ENCODE measurements at regions not wholly inside any gene's neighbourhood (a gene's known extent, or its start where the extent isn't known, plus 50 kb on each side); places are given as distances from the start of the nearest gene placed in this dataset.
"Not testable (repeated sequence)": the region's sequence is repeated elsewhere in the genome, so short reads cannot be mapped to it uniquely, and the experiment has no call there.

DNA sequence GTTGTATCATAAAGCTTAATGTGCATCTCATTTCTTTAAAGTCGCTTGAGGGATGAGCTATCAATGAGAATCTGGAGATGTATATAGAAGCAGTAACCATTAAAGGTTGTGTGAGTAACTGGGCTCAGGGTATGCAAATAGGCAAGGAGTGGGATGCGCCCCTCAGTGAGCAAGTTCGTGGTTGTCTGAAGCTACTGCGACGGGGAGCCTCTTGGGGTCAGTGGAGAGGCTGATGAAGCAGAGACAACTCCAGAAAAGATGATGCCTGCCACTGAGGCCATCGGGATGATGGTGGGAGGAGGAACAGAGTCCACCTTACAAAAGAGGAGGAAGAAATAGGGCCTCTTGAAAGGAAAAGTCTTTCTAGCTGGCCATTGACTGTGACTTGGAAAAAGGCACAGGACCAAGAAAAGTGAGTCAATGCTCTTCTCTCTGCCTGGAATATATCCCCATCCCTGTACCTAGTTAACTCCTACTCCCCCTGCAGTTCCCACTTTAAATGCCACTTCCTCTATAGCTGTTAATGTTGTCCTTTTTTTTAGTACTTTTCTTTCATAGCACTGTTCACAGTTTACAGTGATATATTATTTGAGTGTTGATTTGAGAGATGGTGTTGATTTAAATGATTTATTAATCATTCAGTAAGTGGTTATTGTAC is 51.4 kb upstream of the LSM6 start:
- in situ Hi-C loops (cut with HindIII; ENCODE audit: low pct_unique_long_range_greater_than_20kb, low sequenced_read_pairs): no loop called here
- no peak for DNase-seq (ENCODE audit: low read depth)

DNA sequence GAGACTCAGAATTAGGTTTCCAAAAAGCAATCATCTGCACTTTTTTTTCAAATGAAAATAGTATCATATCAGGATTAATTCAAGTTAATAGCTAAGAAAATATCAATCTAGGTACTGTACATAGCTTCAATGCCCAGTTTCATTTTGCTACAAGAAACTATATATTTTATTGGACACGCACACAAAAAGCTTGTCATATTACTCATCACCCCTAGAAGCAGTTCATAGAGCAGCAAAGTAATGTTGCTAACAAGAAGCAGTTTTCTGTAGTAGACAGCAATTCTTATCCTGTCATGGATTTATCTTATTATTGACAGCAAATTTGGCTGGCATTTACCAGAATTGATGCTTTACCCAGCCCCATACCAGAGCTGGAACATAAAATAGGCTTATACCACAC is 52.3 kb upstream of the LSM6 start:
- in situ Hi-C loops (cut with HindIII; ENCODE audit: low pct_unique_long_range_greater_than_20kb, low sequenced_read_pairs): no loop called here
- DNase-seq (ENCODE audit: low read depth): no peak

DNA sequence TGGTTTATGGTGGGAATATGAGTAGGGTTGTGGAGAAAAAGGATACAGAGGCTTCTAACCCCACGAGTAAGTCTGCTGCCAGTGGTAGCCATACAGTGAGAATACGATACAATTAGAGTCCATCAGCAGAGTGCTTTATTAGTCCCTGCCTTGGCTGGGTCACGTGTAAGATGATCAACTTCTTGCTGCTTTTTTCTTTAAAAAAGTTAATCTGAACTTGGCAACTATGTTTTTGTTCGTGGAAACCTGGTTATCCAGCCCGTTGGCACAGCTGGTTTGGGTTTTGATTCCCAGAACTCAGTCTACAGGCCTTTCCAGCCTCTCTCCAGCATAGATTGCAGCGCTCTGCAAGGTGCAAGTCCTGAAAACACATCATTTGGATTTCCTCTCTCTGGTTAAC is 53.1 kb upstream of the LSM6 start:
- no peak for DNase-seq (ENCODE audit: low read depth)
- in situ Hi-C loops (cut with HindIII; ENCODE audit: low pct_unique_long_range_greater_than_20kb, low sequenced_read_pairs): no loop called here

DNA sequence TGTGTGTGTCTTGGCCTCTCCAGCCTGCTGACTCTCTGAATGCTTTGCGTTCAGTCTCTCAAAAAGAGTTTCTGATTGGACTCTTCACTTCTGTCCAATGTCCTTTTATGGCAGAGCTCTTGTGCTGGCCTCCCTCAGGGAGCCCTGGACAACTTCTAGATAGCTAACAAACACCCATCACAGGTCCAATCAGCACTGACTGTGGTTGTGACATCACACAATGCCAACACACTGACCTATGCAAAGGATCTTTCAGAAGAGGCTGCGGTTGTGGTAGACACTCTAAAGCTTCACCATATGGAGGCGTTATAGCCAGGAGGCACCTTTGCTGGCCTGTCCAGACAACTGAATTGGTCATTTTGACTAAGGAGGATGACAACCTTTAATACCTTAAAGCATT is 53.8 kb upstream of the LSM6 start:
- no peak for DNase-seq (ENCODE audit: low read depth)

DNA sequence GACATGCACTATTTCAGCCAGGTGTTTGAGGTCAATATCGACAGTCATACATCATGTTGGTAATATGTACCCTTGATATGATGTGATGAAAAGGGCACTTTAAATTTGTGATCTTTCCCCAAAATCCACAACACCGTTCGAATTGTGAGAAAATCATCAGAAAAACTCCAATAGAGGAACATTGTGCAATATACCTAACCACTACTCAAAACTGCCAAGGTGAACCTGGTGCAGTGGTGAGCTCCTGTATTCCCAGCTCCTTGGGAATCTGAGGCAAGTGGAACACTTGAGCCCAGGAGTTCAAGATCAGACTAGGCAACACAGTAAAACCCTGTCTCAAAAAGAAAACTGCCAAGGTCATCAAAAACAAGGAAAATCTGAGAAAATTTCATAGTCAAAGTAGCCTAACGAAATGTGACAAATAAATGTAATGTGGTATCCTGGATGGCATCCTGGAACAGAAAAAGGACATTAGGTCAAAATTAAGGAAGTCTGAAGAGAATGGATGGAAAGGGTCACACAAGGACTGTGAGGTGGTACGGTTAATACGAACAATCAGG is 55.6 kb upstream of the LSM6 start:
- DNase-seq (ENCODE audit: low read depth): no peak
- in situ Hi-C loops (cut with HindIII; ENCODE audit: low pct_unique_long_range_greater_than_20kb, low sequenced_read_pairs): no loop called here

More for the DNA sequence above, 53.8 kb upstream of the LSM6 start:
- in situ Hi-C loops (cut with HindIII; ENCODE audit: low pct_unique_long_range_greater_than_20kb, low sequenced_read_pairs): no loop called here

DNA sequence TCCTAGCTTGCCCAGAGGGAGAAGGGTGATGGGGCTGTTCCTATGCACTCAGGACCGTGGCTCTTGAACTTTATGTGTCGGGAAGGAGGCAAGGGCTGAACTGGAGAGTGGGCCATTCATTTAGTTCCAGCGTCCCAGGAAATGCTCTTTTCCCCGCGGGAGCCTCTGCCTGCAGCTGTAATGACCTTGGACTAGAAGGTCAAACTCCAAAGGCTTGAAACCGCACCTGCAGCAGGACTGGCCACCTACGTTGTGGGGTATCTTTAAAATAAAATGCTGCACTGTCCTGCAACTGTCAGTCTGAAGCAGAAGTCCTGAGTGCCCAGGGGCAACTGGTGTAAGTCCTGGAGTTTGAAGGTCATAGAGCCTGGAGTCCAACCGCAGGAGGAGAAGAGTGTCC is 61.5 kb upstream of the LSM6 start:
- in situ Hi-C loops (cut with HindIII; ENCODE audit: low pct_unique_long_range_greater_than_20kb, low sequenced_read_pairs): no loop called here

DNA sequence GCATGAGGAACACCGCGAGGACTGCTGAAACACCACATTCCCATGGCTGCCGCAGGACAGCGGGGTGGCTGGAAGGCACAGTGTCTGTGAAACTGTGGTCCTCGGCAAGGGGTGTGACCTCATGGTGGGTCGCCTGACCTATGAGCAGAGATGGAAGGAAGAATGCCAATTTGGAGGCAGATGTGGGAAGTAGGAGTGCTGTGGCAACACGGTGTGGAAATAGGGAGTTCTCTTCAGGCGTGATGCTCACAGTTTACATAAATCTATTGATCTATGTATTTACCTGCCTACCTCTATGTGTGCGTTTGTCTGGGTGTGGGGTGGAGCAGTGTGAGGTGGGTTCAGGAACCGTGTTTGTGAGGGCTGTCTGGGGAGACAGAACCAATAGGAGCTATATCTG is 62.3 kb upstream of the LSM6 start:
- in situ Hi-C loops (cut with HindIII; ENCODE audit: low pct_unique_long_range_greater_than_20kb, low sequenced_read_pairs): no loop called here
- no peak for DNase-seq (ENCODE audit: low read depth)

More for the DNA sequence above, 61.5 kb upstream of the LSM6 start:
- no peak for DNase-seq (ENCODE audit: low read depth)

DNA sequence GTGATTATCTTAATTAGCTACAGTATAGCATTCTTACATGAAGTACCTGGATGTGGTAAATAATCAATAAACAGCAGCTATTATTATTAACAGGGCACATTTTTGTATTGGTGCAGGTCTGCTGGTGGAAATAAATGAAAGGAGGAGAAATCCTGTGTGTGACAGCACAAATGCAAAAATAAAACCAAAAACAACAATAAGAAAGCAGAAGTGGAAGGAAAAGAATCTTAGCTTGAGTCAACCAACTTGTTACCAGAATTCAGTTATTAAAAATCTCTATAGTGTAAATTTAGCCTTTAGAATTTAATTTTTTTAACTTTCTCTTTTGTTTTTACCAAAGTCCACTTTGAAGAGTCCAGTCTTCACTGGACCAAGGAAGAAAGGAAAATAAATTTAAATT is 63.1 kb upstream of the LSM6 start:
- no peak for DNase-seq (ENCODE audit: low read depth)
- in situ Hi-C loops (cut with HindIII; ENCODE audit: low pct_unique_long_range_greater_than_20kb, low sequenced_read_pairs): no loop called here

DNA sequence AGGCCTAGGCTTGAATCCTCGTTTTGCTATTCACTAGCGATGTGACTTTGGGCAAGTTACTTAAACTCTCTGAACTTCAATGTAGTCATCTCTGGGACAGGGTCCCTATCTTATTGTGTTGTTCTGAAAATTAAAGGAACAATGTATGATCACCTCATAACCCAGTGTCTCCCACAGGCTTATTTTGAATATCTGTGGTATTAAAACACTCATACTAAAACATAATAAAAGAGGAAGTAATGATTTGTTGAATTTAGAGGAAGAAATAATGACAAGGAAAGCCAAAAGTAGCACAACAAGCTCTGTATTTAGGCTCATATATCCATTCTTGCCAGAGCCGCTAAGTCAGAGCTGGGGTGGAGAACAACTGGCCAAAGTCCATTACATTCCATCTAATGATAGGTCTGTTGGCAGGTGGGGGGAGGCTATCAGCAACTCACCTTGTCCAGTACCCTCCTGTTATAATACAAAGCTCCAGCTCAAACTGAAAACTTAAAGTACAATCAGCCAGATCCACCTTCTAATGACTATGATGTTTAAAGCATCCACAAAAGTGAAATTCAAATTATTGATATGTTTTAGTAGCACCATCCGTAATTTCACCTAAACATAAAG is 64.5 kb upstream of the LSM6 start:
- in situ Hi-C loops (cut with HindIII; ENCODE audit: low pct_unique_long_range_greater_than_20kb, low sequenced_read_pairs): no loop called here
- DNase-seq (ENCODE audit: low read depth): no peak

DNA sequence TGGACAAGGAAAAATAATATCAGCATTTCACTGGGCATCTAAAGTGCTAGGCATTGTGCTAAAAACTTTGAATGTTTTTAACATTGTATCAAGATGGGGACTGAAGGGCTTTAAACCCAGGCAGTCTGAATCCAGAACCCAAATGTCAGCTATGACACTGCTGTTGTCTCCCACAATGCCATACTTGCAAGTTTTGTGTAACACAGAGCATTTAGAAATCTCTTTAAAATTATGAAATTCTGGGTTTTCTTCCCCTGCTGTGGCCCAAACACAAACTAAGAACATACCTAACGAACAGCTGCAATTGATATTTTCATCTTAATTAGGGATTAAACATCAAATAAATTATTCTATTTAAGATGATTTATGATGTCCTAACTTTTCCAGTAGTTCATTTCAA is 66.8 kb upstream of the LSM6 start:
- in situ Hi-C loops (cut with HindIII; ENCODE audit: low pct_unique_long_range_greater_than_20kb, low sequenced_read_pairs): no loop called here
- DNase-seq (ENCODE audit: low read depth): no peak

DNA sequence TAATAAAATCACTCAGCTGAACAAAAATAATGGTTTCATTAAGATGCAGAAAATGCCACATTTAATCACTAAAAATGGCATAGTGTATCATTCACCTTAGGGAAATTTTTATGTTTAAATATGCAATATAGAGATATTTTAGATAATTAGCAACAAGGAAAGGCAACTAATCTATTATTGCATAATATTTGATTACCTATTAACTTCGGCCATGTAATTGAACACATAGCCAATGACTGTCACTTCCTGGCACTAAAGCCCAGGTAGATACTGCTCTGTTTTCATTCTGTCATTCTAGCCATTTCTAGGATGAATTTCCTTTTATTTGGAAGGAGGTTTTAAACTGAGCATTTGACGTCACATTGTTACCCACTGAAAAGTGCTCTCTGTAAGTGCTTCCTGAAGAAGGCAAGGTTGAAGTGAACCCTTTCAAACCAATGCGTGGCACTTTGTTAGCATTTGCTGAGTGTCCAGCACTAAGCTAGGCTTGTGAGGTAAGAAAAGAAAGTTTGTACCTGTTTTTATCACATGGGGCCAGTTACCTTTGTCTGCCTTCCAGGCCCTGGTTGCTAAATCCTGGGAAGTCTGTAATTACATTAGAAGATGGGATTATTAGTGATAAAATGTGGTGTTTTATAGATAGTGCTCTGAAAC is 67.8 kb upstream of the LSM6 start:
- in situ Hi-C loops (cut with HindIII; ENCODE audit: low pct_unique_long_range_greater_than_20kb, low sequenced_read_pairs): no loop called here

DNA sequence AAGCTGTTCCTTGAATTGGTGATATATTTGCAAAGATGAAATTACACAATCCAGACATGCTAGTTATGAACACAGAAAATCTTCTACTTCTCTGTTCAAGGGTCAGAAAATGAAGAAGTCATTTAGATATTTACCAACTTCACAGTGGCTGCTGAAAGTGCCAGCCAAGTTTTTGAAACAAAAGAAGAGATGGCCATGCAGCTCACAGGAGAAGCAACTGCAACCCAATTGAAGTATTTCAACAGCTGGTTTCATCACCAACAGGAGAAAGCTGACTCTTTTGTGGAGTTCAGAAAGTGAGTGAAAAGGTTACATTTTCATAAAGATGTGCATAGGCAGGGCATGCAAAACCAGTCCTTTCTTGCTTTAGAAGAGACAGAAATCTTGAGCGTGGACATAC is 70.1 kb upstream of the LSM6 start:
- no peak for DNase-seq (ENCODE audit: low read depth)
- in situ Hi-C loops (cut with HindIII; ENCODE audit: low pct_unique_long_range_greater_than_20kb, low sequenced_read_pairs): no loop called here

More for the DNA sequence above, 67.8 kb upstream of the LSM6 start:
- DNase-seq (ENCODE audit: low read depth): no peak

DNA sequence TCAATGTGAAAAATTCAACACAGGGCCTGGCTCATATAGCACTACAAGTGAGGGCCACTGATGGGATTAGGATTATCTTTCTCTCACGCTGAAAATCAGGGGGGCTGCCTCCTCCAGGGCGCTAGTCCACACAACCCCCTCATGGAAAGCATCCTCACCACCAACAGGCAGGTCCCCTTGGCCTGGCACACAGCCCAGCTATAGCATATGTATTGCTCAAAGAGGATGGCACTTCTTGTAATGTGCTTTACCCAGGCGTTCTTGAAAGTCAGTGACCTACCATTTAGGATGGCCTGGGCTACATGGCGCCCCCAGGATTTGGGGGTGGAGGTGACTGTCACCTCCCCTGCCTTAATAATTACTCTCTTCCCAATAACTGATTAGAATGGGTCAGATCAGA is 71.0 kb upstream of the LSM6 start:
- no peak for DNase-seq (ENCODE audit: low read depth)
- in situ Hi-C loops (cut with HindIII; ENCODE audit: low pct_unique_long_range_greater_than_20kb, low sequenced_read_pairs): no loop called here

DNA sequence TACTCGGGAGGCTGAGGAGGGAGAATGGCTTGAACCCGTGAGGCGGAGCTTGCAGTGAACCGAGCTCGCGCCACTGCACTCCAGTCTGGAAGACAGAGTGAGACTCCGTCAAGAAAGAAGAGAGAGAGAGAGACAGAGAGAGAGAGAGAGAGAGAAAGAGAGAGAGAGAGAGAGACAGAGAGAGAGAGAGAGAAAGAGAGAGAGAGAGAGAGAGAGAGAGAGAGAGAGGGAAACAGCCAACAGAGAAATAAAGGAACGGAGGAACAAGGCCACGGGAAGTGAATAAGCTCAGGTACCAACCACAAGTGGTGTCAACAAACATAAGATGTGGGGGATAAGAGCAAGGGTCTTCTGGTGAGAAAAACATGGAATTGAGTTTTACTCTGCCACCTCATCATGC is 71.5 kb upstream of the LSM6 start:
- DNase-seq (ENCODE audit: low read depth); in situ Hi-C loops (cut with HindIII; ENCODE audit: low pct_unique_long_range_greater_than_20kb, low sequenced_read_pairs): not testable (repeated sequence)

DNA sequence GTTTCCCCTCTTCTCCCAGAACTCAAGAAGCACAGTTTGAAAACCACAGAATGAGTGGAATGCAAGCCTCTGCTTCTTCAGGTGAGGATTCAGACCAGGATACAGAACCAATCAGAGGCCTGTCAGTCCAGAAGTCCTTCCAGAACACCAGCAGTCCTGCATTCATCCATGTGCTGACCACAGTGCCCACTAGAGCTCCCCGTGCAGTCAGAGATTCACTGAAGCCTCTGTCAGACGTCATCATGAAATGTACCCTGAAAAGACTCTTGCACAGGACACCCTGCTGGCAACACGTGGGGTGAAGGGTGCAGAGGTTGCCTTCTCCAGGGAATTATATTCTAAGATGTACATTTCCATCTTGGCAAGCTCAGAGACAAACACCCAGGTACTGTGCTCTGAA is 75.9 kb upstream of the LSM6 start:
- in situ Hi-C loops (cut with HindIII; ENCODE audit: low pct_unique_long_range_greater_than_20kb, low sequenced_read_pairs): no loop called here

DNA sequence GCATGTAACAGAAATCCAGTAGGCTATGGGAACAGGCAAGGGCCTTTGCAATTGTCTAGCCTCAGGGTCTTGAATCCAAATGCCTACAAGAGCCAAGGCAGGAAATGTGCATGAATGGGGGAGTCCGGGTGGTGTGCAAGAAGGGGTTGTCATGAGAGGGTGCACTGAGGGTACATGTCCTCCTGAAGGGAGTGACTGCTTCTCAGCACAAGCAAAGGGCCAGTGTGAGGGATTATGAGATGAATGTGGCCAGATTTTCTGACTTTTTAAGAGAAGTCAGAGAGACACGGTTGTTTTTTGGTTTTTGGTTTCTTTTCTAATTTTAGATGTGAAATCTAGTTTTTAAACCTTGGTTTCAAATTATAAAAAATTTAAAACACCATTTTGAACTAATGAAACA is 76.5 kb upstream of the LSM6 start:
- DNase-seq (ENCODE audit: low read depth): no peak
- in situ Hi-C loops (cut with HindIII; ENCODE audit: low pct_unique_long_range_greater_than_20kb, low sequenced_read_pairs): no loop called here

More for the DNA sequence above, 75.9 kb upstream of the LSM6 start:
- DNase-seq (ENCODE audit: low read depth): no peak

DNA sequence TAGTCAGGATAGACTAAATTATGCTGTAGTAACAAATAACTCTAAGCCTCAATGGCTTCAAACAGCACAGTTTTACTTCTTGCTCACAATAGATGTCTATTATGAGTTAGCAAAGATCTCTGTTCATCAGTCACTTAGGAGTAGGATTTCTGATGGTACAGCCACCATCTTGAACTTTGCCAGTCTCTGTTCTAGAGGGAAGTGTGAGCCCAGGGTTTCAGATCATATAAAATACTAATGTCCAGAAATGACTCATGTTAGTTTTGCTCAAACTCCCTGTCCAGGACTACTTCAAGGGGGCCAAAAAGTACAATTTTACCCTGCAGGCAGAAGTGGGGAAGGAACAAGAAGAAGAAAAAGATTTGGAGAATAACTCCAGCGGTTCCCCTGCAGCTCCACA is 77.1 kb upstream of the LSM6 start:
- in situ Hi-C loops (cut with HindIII; ENCODE audit: low pct_unique_long_range_greater_than_20kb, low sequenced_read_pairs): no loop called here
- DNase-seq (ENCODE audit: low read depth): no peak

DNA sequence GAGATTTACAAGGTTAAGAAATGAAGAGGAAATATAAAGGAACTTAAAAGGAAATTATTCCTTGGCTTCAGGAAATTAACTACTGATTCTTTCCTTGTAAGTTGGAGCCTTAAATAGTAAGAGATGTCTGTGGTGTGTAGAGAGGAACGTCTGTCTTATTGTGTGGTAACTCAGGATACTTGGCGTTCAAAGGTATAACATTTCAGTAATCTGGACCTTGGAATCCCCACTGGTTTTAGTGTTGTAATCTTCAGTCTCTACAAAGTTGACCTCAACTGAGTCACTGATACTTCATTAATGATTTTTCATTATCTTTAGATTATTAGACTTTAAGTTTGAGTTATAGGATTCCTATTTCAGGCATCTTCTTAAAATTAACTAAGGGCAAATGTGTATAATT is 79.1 kb upstream of the LSM6 start:
- in situ Hi-C loops (cut with HindIII; ENCODE audit: low pct_unique_long_range_greater_than_20kb, low sequenced_read_pairs): no loop called here
- no peak for DNase-seq (ENCODE audit: low read depth)

DNA sequence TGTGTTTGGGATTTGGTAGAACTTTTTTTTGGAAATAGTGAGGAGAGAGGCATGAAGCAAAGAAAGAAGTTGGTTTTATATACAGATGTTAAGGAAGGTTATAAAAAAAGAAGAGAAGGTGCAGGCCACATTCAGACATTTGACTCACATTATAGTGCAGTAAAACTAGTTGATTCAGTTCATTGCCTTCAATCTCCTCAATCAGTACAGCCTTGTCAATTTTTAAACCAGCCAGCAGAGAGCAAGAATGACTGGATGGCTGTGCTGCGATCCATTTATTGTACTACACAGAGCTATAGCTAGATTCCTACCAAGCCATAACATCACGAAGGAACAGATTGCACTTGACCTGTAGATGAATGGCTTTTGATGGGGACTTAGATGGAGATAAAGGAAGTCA is 79.7 kb upstream of the LSM6 start:
- in situ Hi-C loops (cut with HindIII; ENCODE audit: low pct_unique_long_range_greater_than_20kb, low sequenced_read_pairs): no loop called here
- peak; percentile 30 for DNase-seq (ENCODE audit: low read depth)

Measured in Caki2 (cell line).